AG09309 (cell line): ENCODE measurements at regions not wholly inside any gene's neighbourhood (a gene's known extent, or its start where the extent isn't known, plus 50 kb on each side); places are given as distances from the start of the nearest gene placed in this dataset.

Experiments
- DNase-seq: peaks from one replicate; pipeline ENCODE4 v3.0.0-alpha.2; 2010; ENCODE audit warnings: low read depth
- H3K4me3 ChIP-seq: 2 replicates; pipeline ENCODE4 v1.5.1; 2011; ENCODE audit warnings: mild to moderate bottlenecking, low read depth, low read length, moderate library complexity; ENCODE audit not compliant: control insufficient read depth
- TF ChIP-seq, protein P1 (sequence below): IDR thresholded peaks from 2 replicates; pipeline ENCODE4 v1.5.1; 2011; ENCODE audit warnings: mild to moderate bottlenecking, low read depth, low read length, inconsistent platforms; ENCODE audit not compliant: insufficient read depth, control insufficient read depth; ENCODE audit errors: missing control alignments

DNA sequence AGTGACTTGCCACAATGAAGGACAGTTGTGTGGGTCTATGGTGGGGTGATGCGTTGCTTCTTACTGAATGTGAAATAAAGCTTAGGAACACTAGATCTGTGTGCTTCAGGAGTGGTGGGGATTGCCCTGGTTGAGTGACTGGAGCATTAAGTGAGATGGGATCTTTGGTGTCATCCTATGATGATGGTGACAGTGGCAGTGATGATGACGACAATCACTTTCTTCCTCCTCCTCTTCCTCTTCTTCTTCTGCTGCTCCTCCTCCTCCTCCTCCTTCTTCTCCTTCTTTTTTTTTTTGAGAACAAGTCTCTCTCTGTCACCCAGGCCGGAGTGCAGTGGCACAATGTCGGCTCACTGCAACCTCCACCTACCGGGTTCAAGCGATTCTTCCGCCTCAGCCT is 396.8 kb downstream of the SEC14L1 start:
- TF ChIP-seq, protein P1, sequence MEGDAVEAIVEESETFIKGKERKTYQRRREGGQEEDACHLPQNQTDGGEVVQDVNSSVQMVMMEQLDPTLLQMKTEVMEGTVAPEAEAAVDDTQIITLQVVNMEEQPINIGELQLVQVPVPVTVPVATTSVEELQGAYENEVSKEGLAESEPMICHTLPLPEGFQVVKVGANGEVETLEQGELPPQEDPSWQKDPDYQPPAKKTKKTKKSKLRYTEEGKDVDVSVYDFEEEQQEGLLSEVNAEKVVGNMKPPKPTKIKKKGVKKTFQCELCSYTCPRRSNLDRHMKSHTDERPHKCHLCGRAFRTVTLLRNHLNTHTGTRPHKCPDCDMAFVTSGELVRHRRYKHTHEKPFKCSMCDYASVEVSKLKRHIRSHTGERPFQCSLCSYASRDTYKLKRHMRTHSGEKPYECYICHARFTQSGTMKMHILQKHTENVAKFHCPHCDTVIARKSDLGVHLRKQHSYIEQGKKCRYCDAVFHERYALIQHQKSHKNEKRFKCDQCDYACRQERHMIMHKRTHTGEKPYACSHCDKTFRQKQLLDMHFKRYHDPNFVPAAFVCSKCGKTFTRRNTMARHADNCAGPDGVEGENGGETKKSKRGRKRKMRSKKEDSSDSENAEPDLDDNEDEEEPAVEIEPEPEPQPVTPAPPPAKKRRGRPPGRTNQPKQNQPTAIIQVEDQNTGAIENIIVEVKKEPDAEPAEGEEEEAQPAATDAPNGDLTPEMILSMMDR = no peak
- no peak for DNase-seq
- no peak overlapping the region for H3K4me3 ChIP-seq

DNA sequence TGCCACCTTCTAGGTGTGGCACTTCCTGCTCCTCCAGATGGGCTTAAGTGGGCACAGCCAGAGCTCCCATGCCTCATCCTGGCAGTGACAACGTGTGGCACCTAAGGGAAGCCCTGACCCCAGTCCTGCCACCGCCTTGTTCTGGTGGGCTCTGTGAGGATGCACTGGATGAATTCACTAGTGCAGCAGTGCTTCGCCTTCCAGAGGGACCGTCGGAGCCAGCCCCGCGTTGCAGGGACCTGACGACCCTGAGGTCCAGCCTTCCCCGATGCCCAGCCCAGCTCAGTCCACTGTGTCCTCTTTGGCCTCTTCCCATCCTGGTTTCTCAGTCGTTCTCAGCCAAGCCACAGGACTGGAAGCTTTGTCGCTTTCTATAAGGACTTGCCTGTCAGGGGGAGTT is 399.8 kb downstream of the SEC14L1 start:
- no peak for DNase-seq
- H3K4me3 ChIP-seq = no peak overlapping the region
- TF ChIP-seq, protein P1 = no peak

DNA sequence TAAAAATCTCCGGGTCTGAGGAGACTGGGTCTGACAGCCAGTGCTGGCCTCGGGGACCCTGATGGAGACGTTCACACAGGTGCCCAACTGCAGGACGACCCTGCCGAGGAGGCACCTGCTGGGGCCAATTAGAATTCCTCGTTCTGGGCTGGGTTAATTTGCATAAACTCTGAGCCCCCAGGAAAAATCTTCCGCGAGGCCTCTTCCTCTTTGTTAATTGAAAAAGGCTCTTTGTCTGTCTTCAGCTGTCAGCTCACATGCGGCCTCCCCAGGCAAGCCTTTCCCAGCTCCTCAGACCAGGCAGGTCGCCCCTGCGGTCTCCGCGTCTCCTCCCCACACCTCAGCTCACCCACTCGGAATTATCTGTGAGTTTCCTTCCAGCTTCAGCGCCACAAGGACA is 400.2 kb downstream of the SEC14L1 start:
- no peak overlapping the region for H3K4me3 ChIP-seq
- TF ChIP-seq, protein P1 = no peak

DNA sequence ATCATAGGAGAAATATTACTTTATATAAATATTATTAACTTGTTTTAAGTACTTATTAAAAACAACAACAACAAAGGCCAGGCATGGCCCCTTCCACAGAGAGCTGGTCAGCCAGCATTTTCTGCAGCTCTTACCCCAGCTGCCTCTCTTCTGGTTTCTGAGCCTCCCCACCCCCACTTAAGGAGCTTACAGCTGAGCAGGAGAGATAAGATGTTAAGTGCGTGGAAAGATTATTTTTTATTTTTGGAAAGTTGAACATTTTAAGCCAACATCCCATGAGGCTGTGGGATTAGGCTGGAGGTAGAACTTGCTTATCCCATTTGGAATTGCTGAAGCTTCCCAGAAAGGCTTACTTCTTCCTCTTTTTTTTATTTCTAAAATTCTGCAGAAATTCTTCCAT is 401.2 kb downstream of the SEC14L1 start:
- TF ChIP-seq, protein P1 = no peak
- H3K4me3 ChIP-seq = no peak overlapping the region
- no peak for DNase-seq

More for the DNA sequence above, 400.2 kb downstream of the SEC14L1 start:
- DNase-seq = no peak

DNA sequence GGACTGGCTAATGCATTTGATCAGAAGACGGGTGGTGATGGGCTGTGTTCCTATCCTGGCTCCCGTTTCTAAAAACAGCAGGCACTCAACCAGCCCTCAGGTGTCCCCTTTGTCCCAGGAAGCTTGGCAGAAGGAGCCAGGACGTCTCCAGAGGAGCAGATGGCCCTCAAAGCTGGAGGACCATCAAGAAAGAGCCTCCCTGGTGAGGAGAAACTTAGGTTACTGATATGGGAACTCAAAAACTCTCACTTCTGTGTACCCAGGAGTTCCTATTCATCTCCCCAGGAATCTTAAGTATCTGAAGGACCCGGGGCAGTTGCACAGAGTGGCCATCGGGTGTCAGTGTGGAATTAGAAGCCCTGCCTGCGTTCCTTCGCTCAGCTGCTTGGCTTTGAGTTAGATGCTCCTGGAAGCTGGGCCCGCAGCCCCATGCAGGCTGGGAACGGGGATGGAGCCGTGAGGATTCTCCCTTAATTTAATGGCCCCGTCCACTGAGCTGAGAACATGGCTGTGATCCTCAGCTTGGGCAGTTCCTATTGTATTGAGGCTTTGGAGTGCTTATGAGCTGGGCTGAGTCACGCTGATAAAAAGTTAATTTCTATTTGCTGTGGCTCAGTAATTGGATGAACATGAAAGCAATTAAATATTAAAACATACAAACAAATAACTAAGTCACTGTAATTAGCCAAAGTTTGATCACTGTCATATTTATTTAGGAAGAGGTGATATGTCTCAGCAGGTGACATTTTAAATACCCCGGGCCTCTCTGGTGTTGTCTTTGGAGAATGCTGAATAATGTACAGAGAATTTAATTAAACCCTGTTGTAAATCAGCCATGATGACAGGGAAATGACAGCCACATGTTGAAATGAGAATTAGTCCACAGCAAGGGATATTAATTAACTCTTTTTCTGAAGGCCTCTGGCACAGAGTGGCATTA is 402.1 kb downstream of the SEC14L1 start:
- H3K4me3 ChIP-seq = no peak overlapping the region
- TF ChIP-seq, protein P1 = peak; percentile 98
- DNase-seq = peak; percentile 57

DNA sequence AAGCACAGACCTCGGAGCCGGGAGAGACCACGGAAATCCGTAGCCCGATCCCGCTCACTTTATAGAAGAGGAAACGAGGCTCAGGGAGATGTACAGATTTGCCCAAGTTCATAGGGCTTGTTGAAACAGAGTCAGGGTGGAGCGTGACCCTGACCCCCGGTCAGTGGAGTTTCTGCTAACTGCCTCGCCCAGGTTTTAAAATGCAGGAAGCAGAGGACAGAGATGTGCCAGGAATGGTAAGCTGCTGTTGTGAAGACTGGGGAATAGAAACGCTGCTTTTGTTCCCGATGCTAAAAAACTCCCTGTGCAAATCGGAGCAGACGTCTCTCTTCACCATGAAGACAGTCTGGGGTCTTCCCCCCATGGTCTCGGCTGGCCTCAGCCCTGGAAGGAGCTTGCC is 403.0 kb downstream of the SEC14L1 start:
- TF ChIP-seq, protein P1 = no peak
- H3K4me3 ChIP-seq = no peak overlapping the region
- DNase-seq = no peak
